ENCODE measurements at regions not wholly inside any gene's neighbourhood (a gene's known extent, or its start where the extent isn't known, plus 50 kb on each side); places are given as distances from the start of the nearest gene placed in this dataset.

DNA sequence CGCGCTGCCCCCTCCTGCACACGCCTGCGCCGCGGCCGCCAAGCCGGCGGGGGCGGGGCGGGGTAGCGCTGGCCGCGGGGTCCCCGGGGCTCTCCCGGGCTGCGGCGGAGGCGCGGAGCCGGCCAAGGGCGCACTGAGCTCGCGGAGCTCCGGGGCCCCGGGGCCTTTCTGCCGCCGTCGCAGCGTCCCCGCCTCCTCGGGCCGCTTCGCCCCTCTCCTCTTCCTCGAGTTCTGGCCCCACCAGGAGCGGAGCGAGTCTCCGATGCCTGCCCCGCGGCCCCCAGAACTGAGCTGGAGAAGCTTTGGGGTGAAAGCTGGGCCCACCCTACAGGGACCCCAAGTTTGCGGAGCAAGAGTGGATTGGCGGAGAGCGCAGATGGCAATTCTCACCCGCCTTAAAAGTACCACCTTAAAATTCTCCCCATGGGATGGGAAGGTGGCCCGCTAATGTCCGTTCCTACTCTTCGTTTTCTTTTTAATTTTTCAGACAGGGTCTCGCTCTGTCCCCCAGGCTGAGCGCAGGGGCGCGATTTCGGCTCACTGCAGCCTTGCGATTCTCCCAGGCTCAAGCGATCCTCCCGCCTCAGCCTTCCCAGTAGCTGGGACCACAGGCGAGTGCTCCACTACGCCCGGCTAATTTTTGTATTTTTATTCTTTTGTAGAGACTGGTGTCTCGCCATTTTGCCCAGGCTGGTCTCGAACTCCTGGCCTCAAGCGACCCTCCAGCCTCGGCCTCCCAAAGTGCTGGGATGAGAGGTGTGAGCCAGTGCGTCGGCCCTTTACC, 129.6 kb downstream of the NDUFA12 start:
- TF ChIP-seq POLR2AphosphoS5 (IDR thresholded peaks at IDR 0.05; ENCODE audit: low read depth, low read length) (no peak), EZH2phosphoT487 (IDR thresholded peaks at IDR 0.05; ENCODE audit: borderline replicate concordance) (no peak), CTCF (IDR thresholded peaks at IDR 0.05 in 2 of 3, conservative IDR thresholded peaks at IDR 0.05 in 1 of 3; ENCODE audit: borderline replicate concordance in 1 of 3, insufficient read depth in 1 of 3, low read depth in 2 of 3, low read length in 2 of 3) (no peak), JUND (IDR thresholded peaks at IDR 0.05) (no peak), POLR2A (IDR thresholded peaks at IDR 0.05; ENCODE audit: borderline replicate concordance, extremely low read depth, insufficient read depth, insufficient read length) (no peak), ATF3 (IDR thresholded peaks at IDR 0.05) (no peak), ZNF274 (IDR thresholded peaks at IDR 0.05; ENCODE audit: low read depth, low read length) (no peak), ZFX (IDR thresholded peaks at IDR 0.05) (no peak)
- TF ChIP-seq, protein P1, sequence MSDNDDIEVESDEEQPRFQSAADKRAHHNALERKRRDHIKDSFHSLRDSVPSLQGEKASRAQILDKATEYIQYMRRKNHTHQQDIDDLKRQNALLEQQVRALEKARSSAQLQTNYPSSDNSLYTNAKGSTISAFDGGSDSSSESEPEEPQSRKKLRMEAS (IDR thresholded peaks at IDR 0.05) = no peak

Data from HCT116 (cell line).